Ovary (tissue), 7 donors: ENCODE measurements at regions not wholly inside any gene's neighbourhood (a gene's known extent, or its start where the extent isn't known, plus 50 kb on each side); places are given as distances from the start of the nearest gene placed in this dataset.

Experiments used
- DNase-seq, 5 donors: peaks; one replicate each; pipeline ENCODE4 v3.0.0-alpha.2; 2019 to 2020
- H3K27ac ChIP-seq, 2 donors: fragments of 200-600 bp; one replicate each; pipeline versions ENCODE4 v1.5.1 to v1.8.0; 2019 to 2022
- H3K27me3 ChIP-seq: fragments of 200-600 bp; one replicate; pipeline ENCODE4 v1.8.0; 2022
- H3K36me3 ChIP-seq: fragments of 200-600 bp; sonication (generic); one replicate; pipeline ENCODE4 v1.5.1; 2019
- H3K4me1 ChIP-seq: one replicate; pipeline ENCODE4 v1.8.1; 2013; ENCODE audit warnings: mild to moderate bottlenecking, moderate library complexity; ENCODE audit not compliant: insufficient read depth
- H3K4me3 ChIP-seq: fragments of 200-600 bp; sonication (generic); one replicate; pipeline ENCODE4 v1.5.1; 2017
- H3K9me3 ChIP-seq, 2 donors: fragments of 200-600 bp in 1 of 2; sonication (generic) in 1 of 2; one replicate each; pipeline versions ENCODE4 v1.5.1 to v1.8.1; 2013 to 2019; ENCODE audit warnings: mild to moderate bottlenecking in 1 of 2, moderate library complexity in 1 of 2
- EP300 ChIP-seq: sonication (generic); formaldehyde crosslinking; IDR thresholded peaks from one replicate; pipeline ENCODE4 v1.6.1; 2017; ENCODE audit warnings: antibody characterized with exemption
- POLR2A ChIP-seq: fragments of 450-650 bp; IDR thresholded peaks from one replicate; pipeline ENCODE4 v1.6.1; 2017; ENCODE audit warnings: antibody characterized with exemption, mild to moderate bottlenecking, moderate library complexity
- WGBS, 3 donors: extraction: QIAGEN DNeasy Blood & Tissue Kit in 1 of 3; methylation state at CpG; one replicate each; pipeline versions ENCODE4 v1.1.5 to v1.1.7; 2013 to 2017; 5-methylcytosine and 5-hydroxymethylcytosine counted together
- intact Hi-C, 4 donors: fragments of 100-400 bp; cut with DNase I; formaldehyde crosslinking; loops; one replicate each; pipeline versions ENCODE4 v1.11.0 to v1.15.1; 2022 to 2023
- TF ChIP-seq, protein P1 (sequence below), 3 donors: fragments of 450-650 bp in 2 of 3; fragments of 200-600 bp in 1 of 3; IDR thresholded peaks; one replicate each; pipeline versions ENCODE4 v1.5.1 to v1.8.0; 2016 to 2022; ENCODE audit warnings: antibody characterized with exemption in 3 of 3, mild to moderate bottlenecking in 1 of 3
- donor health status: DM: no; HTN: no; CAD: no; lungs with moderate emphysema.
- donor health status: DM: no; HTN: no; CAD: no.
- donor health status: Bipolar disorder and iron deficiency.
- donor health status: DM: no; HTN: no; CAD: no.
- donor health status: DM: yes; HTN: yes; CAD: no.

DNA sequence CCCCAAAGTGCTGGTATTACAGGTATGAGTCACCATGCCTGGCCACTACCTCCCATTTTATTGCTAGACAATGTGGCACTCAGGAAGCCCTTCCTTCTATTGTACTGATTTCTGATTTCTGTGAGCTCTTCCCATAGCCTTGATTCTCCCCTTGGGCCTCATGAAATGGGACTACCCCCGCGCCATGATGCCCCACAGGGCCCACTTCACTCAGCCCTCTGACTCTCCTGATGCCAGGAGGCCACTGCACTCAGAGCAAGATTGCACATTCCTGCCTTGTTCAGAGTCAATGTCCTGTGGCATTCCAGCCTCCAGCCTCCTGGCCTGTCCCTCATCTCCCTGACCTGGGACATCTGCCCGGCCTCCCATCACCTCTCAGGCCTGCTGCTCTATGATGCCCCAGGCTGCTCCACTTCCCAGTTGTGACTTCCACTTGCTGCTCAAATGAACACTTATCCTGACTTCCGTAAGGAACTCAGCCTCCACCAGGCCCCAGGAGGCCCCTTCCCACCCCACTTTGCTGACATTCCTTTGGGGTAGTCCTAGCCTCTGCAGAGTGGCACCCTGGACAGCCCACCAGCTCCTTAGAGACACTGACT lies 66.6 kb upstream of the KSR1 start:
- DNase-seq, result no peak
- WGBS, 3 donors, result 92 to 96% (median 93%) methylated on average over 4 of the region's 4 CpGs
- Histone ChIP-seq H3K4me3 (no peak overlapping the region), H3K27me3 (no peaks in the 10 kb centered on the region), H3K4me1 (no peaks in the 10 kb centered on the region), H3K9me3 (no peaks in the 10 kb centered on the region), H3K27ac (no peak overlapping the region), H3K36me3 (no peaks in the 10 kb centered on the region)
- intact Hi-C loops, result no loop called here
- TF ChIP-seq, protein P1, sequence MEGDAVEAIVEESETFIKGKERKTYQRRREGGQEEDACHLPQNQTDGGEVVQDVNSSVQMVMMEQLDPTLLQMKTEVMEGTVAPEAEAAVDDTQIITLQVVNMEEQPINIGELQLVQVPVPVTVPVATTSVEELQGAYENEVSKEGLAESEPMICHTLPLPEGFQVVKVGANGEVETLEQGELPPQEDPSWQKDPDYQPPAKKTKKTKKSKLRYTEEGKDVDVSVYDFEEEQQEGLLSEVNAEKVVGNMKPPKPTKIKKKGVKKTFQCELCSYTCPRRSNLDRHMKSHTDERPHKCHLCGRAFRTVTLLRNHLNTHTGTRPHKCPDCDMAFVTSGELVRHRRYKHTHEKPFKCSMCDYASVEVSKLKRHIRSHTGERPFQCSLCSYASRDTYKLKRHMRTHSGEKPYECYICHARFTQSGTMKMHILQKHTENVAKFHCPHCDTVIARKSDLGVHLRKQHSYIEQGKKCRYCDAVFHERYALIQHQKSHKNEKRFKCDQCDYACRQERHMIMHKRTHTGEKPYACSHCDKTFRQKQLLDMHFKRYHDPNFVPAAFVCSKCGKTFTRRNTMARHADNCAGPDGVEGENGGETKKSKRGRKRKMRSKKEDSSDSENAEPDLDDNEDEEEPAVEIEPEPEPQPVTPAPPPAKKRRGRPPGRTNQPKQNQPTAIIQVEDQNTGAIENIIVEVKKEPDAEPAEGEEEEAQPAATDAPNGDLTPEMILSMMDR (IDR thresholded peaks at IDR 0.05), result no peak
- TF ChIP-seq EP300 (no peak), POLR2A (no peak)

DNA sequence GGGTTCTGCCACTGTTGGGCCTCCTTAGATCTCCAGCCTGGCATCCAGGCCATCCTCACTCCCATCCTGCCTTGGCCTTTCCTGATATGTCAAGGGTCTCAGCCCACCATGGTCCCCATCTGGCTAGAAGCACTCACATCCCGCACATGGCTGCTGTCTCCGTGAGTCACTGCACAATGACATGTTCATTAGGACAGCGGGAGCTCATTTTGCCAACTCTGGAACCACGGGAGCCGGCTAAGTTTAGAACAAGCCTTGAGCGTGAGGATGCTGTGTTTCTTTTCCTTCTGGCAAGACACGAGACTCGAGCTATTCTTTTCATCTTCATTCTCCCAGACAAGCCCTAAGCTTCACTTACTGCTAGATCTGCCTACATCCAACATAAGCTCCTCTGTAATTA lies 65.7 kb upstream of the KSR1 start:
- Histone ChIP-seq H3K27ac (no peak overlapping the region), H3K4me3 (no peak overlapping the region), H3K36me3 (no peaks in the 10 kb centered on the region), H3K4me1 (no peaks in the 10 kb centered on the region), H3K9me3 (no peaks in the 10 kb centered on the region), H3K27me3 (no peaks in the 10 kb centered on the region)
- no peak for DNase-seq
- intact Hi-C loops, result no loop called here
- no peak for TF ChIP-seq POLR2A
- no peak for TF ChIP-seq EP300
- TF ChIP-seq, protein P1 (IDR thresholded peaks at IDR 0.05), result no peak
- WGBS, 3 donors, result 69 to 80% (median 77%) methylated on average over 8 of the region's 8 CpGs

DNA sequence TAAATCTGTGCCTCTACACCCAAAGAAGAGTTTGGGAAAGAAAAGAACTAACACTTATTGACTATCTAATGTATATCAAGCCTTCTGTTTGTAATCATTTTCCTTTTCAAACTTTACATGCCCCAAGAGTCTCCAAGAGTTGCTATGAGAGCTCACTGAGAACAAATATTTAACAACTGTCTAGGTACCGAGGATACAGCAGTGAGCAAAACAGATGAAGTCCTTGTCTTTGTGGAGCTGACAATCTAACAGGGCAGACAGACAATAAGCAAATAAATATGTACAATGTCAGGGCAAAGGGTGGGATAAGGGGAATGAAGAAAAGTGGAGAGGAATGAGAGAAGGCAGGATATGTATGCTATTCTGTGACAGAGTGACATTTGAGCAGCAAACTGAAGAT lies 64.8 kb upstream of the KSR1 start:
- H3K4me1 ChIP-seq, result no peaks in the 10 kb centered on the region
- H3K36me3 ChIP-seq, result no peaks in the 10 kb centered on the region
- H3K4me3 ChIP-seq, result no peak overlapping the region
- WGBS, 3 donors, result 54 to 76% (median 63%) methylated on average over 1 of the region's 1 CpG
- TF ChIP-seq EP300 (no peak), POLR2A (no peak)
- intact Hi-C loops, result no loop called here
- DNase-seq, result no peak
- no peaks in the 10 kb centered on the region for H3K27me3 ChIP-seq
- no peaks in the 10 kb centered on the region for H3K9me3 ChIP-seq
- H3K27ac ChIP-seq, result no peak overlapping the region

DNA sequence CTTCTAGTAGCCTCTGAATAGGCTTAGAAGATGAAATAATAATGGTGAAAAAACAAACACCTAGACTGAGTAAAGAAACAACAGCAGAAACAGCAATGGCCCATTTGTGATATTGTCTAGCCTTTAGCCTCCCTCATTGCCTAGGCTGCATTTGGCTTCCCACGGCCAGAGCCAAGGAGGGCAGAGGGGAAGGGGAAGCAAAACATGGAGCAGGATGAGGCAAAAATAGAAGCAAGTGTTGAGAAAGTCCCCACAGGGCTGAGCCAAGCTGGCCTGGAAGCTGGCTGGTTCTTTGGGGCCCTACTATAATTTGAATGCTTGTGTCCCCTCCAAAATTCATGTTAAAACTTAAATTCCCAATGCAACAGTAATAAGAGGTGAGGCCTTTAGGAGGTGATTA lies 60.2 kb upstream of the KSR1 start:
- intact Hi-C loops, result no loop called here
- no peaks in the 10 kb centered on the region for H3K4me1 ChIP-seq
- H3K27ac ChIP-seq, result no peak overlapping the region
- WGBS, 3 donors, result 56 to 71% (median 67%) methylated on average over 1 of the region's 1 CpG
- no peak for DNase-seq
- H3K36me3 ChIP-seq, result no peaks in the 10 kb centered on the region
- H3K4me3 ChIP-seq, result no peak overlapping the region
- no peaks in the 10 kb centered on the region for H3K27me3 ChIP-seq
- no peaks in the 10 kb centered on the region for H3K9me3 ChIP-seq
- TF ChIP-seq, protein P1 (IDR thresholded peaks at IDR 0.05), result no peak
- TF ChIP-seq POLR2A, result no peak
- TF ChIP-seq EP300, result no peak

DNA sequence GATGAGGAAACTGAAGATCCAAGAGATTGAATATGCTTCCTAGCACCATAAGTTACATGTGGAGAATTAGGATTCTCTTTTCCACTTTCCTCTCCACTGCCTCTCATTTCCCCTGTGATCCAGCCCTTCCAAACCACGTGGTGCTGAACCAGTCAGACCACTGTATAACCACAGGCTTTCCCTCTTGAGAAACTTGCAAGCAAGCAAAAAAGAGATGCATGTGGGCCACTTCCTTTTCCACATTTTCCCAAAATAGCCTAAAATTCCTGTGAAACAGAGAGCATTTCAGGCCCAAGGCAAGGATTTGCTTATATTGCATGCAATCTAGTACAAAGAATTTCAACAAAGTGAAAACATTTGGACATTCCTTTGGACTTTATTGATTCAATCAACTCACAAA lies 59.3 kb upstream of the KSR1 start:
- H3K4me3 ChIP-seq, result no peak overlapping the region
- no peak for DNase-seq
- 7 to 18% (median 10%) methylated on average over 1 of the region's 1 CpG for WGBS, 3 donors
- no peaks in the 10 kb centered on the region for H3K36me3 ChIP-seq
- no peak overlapping the region for H3K27ac ChIP-seq
- intact Hi-C loops, result no loop called here
- no peaks in the 10 kb centered on the region for H3K27me3 ChIP-seq
- TF ChIP-seq EP300 (no peak), POLR2A (no peak)
- TF ChIP-seq, protein P1 (IDR thresholded peaks at IDR 0.05), result no peak
- H3K4me1 ChIP-seq, result no peaks in the 10 kb centered on the region
- H3K9me3 ChIP-seq, result no peaks in the 10 kb centered on the region
